ENCODE measurements at regions not wholly inside any gene's neighbourhood (a gene's known extent, or its start where the extent isn't known, plus 50 kb on each side); places are given as distances from the start of the nearest gene placed in this dataset.

DNA sequence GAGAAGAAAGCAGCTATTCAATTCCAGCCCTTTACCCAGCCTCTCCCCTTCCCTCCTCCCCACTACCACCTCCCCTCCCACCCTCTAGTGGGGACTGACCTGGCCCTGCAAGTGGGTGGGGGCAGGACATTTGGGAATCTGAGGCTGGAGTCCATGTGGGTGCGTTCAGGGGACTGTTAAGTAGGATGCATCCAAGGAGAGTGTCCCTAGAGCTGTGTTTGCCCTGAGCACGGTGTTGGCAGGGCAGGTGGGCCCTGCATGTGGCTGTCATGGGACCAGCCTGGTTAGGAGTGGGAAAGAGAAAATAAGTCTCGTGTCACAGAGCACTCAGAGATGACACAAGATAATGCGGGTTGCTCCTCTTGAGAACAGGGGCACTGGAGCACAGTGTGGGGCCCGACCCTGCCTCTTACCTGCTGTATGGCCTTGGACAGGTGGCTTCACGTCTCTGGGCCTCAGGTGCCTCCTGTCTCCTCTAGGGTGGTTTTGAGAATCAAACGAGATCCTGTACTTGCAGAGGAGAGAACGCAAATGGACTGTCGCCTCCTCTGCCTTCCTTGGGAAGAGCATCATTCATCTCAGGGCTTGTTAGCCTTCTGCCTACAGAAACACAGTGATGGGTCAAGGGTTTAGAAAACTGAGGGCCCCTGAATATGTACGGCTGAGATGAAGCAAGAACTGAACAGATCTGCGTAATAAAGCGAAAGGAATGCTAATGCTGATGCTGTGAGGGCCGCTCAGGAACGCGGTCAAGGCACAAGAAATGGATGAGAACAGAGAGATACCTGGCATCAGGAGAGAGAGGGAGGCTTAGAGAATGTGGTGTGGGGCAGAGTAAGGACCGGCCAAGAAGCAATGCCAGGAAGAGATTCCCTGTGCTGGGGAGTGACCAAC, 187.7 kb upstream of the HAAO start:
- intact Hi-C loops (cut with DNase I; ENCODE audit: low total_unique reads), result loop anchor here (5.0 kb wide), 1 partner anchor 147 kb away; no protein-coding TSS in a partner anchor

GRCh38 chr2:42979416-42979869, 187.1 kb upstream of the HAAO start:
- ATAC-seq (no peak), DNase-seq (no peak)
- no peak overlapping the region for H3K27ac ChIP-seq
- no peaks in the 10 kb centered on the region for H3K27me3 ChIP-seq
- intact Hi-C loops (cut with DNase I; ENCODE audit: low total_unique reads), result loop anchor here (5.0 kb wide), 1 partner anchor 148 kb away; no protein-coding TSS in a partner anchor
- no peak overlapping the region for H3K4me3 ChIP-seq
- no peaks in the 10 kb centered on the region for H3K9me3 ChIP-seq
- no peaks in the 10 kb centered on the region for H3K36me3 ChIP-seq
- TF ChIP-seq POLR2A (IDR thresholded peaks at IDR 0.05) (no peak), CTCF (IDR thresholded peaks at IDR 0.05 in 4 of 5, conservative IDR thresholded peaks at IDR 0.05 in 1 of 5) (no peak)
- H3K4me1 ChIP-seq, result peaks cover 9 to 13% of the 10 kb centered on the region in 2 donors
- in situ Hi-C loops (cut with MboI; ENCODE audit: low sequenced_read_pairs in 4 of 4), result loop anchor here in 3 of 4 donors (5.0 to 10.0 kb wide), 4 partner anchors 43 to 505 kb away; partner anchors contain the start of gene ZFP36L2 (in 1 of the 3)

More for the DNA sequence above, 187.7 kb upstream of the HAAO start:
- Histone ChIP-seq H3K4me3 (no peak overlapping the region), H3K36me3 (no peaks in the 10 kb centered on the region), H3K27me3 (no peaks in the 10 kb centered on the region), H3K9me3 (no peaks in the 10 kb centered on the region), H3K27ac (no peak overlapping the region), H3K4me1 (peaks cover 4 to 8% of the 10 kb centered on the region in 2 donors)
- no peak for TF ChIP-seq CTCF (IDR thresholded peaks at IDR 0.05 in 4 of 5, conservative IDR thresholded peaks at IDR 0.05 in 1 of 5)
- no peak for TF ChIP-seq POLR2A (IDR thresholded peaks at IDR 0.05)
- DNase-seq (no peak), ATAC-seq (no peak)
- in situ Hi-C loops (cut with MboI; ENCODE audit: low sequenced_read_pairs in 4 of 4), result loop anchor here in 3 of 4 donors (5.0 to 10.0 kb wide), 4 partner anchors 42 to 505 kb away; partner anchors contain the start of gene ZFP36L2 (in 1 of the 3)

- intact Hi-C loops (cut with DNase I; ENCODE audit: low total_unique reads) (loop anchor here (5.0 kb wide), 1 partner anchor 148 kb away; no protein-coding TSS in a partner anchor), in situ Hi-C loops (cut with MboI; ENCODE audit: low sequenced_read_pairs in 4 of 4) (loop anchor here in 3 of 4 donors (5.0 to 10.0 kb wide), 4 partner anchors 43 to 506 kb away; partner anchors contain the start of gene ZFP36L2 (in 1 of the 3))
- no peak overlapping the region for H3K27ac ChIP-seq
- DNase-seq (no peak), ATAC-seq (no peak)
- TF ChIP-seq POLR2A (IDR thresholded peaks at IDR 0.05), result no peak
- TF ChIP-seq CTCF (IDR thresholded peaks at IDR 0.05 in 4 of 5, conservative IDR thresholded peaks at IDR 0.05 in 1 of 5), result no peak
- peaks cover 9 to 13% of the 10 kb centered on the region in 2 donors for H3K4me1 ChIP-seq
- H3K36me3 ChIP-seq, result no peaks in the 10 kb centered on the region
- H3K4me3 ChIP-seq, result no peak overlapping the region
- H3K27me3 ChIP-seq, result no peaks in the 10 kb centered on the region
- H3K9me3 ChIP-seq, result no peaks in the 10 kb centered on the region
Observed at GRCh38 chr2:42978887-42979415, 186.6 kb upstream of the HAAO start.

DNA sequence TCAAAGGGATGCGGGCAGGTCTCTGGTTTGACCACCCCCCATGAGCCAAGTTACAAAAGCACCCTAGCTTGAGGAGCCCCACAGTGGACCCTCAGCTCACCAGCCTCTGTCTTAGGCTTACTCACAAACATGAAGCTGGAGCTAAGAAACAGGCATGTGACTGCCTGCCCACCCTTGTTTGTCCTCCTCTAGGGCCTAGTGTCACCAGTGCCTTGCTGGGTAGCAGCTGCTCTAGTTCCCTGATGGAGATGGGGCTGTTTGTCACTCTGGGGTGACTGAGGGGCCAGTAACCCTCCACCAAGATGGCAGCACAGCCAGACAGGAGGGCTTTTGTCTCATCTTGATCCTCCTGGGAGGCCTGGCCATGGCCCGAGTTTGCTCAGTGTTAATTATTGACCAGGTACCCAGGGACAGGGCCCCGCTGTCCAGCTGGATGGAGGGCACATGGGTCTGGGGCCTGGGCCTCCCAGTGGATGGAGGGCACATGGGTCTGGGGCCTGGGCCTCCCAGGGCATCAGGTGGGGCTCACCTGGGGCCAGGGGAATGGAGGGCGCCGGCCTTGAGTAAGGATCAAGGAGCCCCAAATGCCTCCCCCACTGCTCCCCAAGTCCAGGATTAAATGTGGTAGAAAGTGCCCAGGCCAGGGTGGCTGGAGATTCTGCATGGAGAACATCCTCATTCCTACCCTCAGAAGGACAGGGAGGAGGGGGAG, 185.9 kb upstream of the HAAO start:
- TF ChIP-seq POLR2A (IDR thresholded peaks at IDR 0.05) (no peak), CTCF (IDR thresholded peaks at IDR 0.05 in 4 of 5, conservative IDR thresholded peaks at IDR 0.05 in 1 of 5) (no peak)
- H3K9me3 ChIP-seq, result no peaks in the 10 kb centered on the region
- no peaks in the 10 kb centered on the region for H3K27me3 ChIP-seq
- intact Hi-C loops (cut with DNase I; ENCODE audit: low total_unique reads), result loop anchor here (5.0 kb wide), 1 partner anchor 149 kb away; no protein-coding TSS in a partner anchor
- no peak overlapping the region for H3K4me3 ChIP-seq
- no peak for DNase-seq
- H3K36me3 ChIP-seq, result no peaks in the 10 kb centered on the region
- H3K27ac ChIP-seq, result no peak overlapping the region
- in situ Hi-C loops (cut with MboI; ENCODE audit: low sequenced_read_pairs in 4 of 4), result loop anchor here in 3 of 4 donors (5.0 to 10.0 kb wide), 4 partner anchors 44 to 506 kb away; partner anchors contain the start of gene ZFP36L2 (in 1 of the 3)
- H3K4me1 ChIP-seq, result peaks cover 9 to 13% of the 10 kb centered on the region in 2 donors
- ATAC-seq, result no peak

Measured in gastrocnemius medialis (tissue), 4 donors.